Esophagus squamous epithelium (tissue), 4 donors: ENCODE measurements at regions not wholly inside any gene's neighbourhood (a gene's known extent, or its start where the extent isn't known, plus 50 kb on each side); places are given as distances from the start of the nearest gene placed in this dataset.

Source experiments
- POLR2A ChIP-seq, 4 donors: fragments of 450-650 bp; IDR thresholded peaks; one replicate each; pipeline ENCODE4 v1.6.1; 2017; ENCODE audit warnings: antibody characterized with exemption in 4 of 4, mild to moderate bottlenecking in 4 of 4, moderate library complexity in 3 of 4
- TF ChIP-seq, protein P1 (sequence below), 6 experiments: fragments of 450-650 bp in 4 of 6; fragments of 200-600 bp in 2 of 6; sonication (generic) in 2 of 6; IDR thresholded peaks; one replicate each; pipeline ENCODE4 v1.5.1; 2016 to 2019; ENCODE audit warnings: antibody characterized with exemption in 6 of 6, mild to moderate bottlenecking in 4 of 6, moderate library complexity in 4 of 6

DNA sequence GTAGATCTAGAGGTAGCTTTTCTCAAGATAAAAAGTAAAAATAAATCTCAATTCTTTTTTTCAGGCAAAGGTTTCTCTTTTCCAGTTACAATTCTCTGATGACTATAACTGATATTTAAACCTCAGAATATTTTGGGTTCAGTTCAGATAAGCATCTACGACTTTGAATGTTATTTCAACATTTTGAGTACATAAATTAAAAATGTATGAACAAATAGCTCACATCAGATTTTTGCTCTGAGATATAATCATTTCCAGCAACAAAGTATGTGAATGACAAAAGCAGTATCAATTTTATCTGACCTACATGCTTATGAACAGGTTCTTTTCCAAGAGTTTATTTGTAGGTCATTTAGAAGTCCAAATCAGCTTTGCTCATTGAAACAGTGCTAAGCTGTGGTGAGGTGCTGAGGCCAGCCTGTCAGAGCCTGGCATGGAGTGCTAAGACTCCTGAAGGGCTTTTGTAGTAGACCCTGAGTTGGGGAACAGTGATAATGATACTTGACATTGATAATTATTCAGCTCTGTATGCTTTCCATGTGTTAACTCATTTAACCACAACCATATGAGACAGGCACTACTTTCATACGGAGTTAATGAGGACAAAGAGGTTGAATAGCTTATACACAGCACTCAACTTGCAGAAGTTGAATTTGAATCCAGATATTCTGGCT, 205.0 kb upstream of the DCN start:
- TF ChIP-seq, protein P1, sequence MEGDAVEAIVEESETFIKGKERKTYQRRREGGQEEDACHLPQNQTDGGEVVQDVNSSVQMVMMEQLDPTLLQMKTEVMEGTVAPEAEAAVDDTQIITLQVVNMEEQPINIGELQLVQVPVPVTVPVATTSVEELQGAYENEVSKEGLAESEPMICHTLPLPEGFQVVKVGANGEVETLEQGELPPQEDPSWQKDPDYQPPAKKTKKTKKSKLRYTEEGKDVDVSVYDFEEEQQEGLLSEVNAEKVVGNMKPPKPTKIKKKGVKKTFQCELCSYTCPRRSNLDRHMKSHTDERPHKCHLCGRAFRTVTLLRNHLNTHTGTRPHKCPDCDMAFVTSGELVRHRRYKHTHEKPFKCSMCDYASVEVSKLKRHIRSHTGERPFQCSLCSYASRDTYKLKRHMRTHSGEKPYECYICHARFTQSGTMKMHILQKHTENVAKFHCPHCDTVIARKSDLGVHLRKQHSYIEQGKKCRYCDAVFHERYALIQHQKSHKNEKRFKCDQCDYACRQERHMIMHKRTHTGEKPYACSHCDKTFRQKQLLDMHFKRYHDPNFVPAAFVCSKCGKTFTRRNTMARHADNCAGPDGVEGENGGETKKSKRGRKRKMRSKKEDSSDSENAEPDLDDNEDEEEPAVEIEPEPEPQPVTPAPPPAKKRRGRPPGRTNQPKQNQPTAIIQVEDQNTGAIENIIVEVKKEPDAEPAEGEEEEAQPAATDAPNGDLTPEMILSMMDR (IDR thresholded peaks at IDR 0.05), result no peak
- TF ChIP-seq POLR2A (IDR thresholded peaks at IDR 0.05), result no peak
